ENCODE measurements at regions not wholly inside any gene's neighbourhood (a gene's known extent, or its start where the extent isn't known, plus 50 kb on each side); places are given as distances from the start of the nearest gene placed in this dataset.
"Not testable (repeated sequence)": the region's sequence is repeated elsewhere in the genome, so short reads cannot be mapped to it uniquely, and the experiment has no call there.

GRCh38 chrY:18720395-18720794 lies 53.1 kb downstream of the HSFY2 start:
- TF ChIP-seq POLR2A, CTCF (IDR thresholded peaks at IDR 0.05): not testable (repeated sequence)
